GM21447 (cell line): ENCODE measurements at regions not wholly inside any gene's neighbourhood (a gene's known extent, or its start where the extent isn't known, plus 50 kb on each side); places are given as distances from the start of the nearest gene placed in this dataset.
"Not testable (repeated sequence)": the region's sequence is repeated elsewhere in the genome, so short reads cannot be mapped to it uniquely, and the experiment has no call there.

ENCODE experiments used
- ATAC-seq: cut with Tn5 transposase; IDR thresholded peaks from one replicate; pipeline ENCODE4 v1.9.1; 2021; ENCODE audit not compliant: unreplicated experiment

DNA sequence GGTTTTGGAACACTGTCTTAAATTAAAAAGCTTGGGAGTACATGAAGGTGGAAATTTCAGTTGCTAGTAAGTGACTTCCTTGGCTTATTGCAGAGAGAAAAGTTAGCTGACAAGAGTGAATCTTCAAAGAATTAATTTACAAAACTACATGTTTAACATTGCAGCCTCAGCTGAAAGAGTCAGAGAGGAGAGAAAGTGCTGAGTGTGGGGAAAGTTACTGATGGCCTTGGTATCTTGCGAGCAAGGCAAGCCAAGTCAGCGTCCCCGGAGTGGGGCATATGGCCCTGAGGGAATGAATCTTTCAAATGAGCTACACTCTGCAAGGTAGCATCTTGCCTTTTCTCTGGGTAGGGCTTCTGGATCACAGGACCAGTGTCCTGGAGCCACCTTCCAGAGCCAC, 131.3 kb downstream of the LPIN1 start:
- no peak for ATAC-seq

GRCh38 chr2:11885253-11885652, 138.8 kb downstream of the LPIN1 start:
- not testable (repeated sequence) for ATAC-seq

GRCh38 chr2:11886899-11887298, 140.5 kb downstream of the LPIN1 start:
- not testable (repeated sequence) for ATAC-seq

- ATAC-seq = no peak
Measured at GRCh38 chr2:11889101-11889850, 142.8 kb downstream of the LPIN1 start.

GRCh38 chr2:11889854-11890253, 143.4 kb downstream of the LPIN1 start:
- ATAC-seq = no peak

DNA sequence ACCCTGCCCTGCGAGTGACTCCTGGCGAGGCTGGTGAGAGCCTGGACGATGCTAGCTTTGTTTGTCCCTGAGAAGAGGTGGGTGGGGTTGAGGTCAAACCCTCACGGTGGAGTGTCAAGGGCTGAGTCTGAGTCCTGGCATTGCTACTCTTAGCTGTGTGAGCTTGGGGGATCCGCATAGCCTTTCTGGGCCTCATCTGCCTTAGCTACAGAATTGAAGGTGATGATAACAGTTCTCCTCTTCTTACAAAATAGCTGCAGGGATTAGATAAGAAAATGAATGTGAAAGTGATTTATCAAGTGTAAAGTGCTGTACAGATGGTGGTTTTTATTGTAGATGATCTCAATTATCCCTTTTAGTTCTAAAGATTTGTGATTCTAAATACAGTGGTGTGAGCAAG, 144.6 kb downstream of the LPIN1 start:
- ATAC-seq = no peak

DNA sequence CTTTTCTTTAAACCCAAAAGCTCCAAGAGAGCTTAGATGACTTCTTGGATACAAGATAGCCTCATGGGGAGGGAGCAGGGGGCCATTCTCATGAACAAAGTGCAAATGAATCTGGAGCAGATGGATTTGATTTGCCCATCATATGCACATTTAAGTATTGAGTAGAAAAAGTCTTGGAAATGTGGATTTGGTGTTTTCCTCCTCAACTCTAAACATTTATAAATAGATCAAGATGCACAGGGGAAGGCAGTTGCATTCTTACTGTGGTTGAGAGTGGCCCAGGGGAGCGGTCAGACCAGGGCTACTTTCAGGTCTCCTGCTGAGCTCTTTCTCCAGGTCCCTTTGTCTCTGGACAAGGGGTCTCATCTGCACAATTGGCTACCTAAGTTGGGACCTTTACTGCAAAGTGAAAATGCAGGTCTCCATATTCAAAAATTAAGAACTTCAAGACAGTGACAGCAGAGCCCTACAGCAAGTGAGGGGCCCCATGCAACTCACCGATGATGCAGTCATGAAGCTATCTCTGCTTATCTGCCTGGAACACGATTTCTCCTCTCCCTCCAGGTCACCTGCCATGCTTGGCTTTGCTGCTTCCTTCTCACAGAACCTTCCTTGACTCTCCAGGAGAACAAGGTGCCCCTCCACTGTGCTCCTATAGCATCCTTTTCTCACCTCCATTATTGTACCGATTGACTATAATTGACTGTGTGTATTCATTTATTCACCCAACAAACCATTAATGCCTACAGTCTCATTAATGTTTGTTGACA, 145.4 kb downstream of the LPIN1 start:
- ATAC-seq = no peak

DNA sequence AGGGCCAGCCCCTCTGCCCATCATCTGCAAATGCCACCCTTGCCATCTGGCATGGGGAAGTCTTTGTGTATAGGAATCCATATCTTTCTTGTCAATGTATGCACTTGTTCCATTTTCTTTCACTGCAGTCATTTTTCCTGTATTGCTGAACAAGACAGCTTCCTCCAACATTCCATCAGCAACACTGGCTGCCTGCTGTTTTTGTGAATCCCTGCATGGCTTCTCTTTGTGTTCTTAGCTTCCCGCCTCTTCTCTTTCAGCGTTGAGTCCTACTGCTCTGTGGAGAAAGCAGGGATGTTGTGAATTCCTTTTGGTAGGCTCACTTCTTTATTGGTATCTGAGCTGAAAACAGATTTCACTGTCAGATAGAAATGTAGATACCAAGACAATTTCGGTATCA, 150.0 kb downstream of the LPIN1 start:
- ATAC-seq = no peak

DNA sequence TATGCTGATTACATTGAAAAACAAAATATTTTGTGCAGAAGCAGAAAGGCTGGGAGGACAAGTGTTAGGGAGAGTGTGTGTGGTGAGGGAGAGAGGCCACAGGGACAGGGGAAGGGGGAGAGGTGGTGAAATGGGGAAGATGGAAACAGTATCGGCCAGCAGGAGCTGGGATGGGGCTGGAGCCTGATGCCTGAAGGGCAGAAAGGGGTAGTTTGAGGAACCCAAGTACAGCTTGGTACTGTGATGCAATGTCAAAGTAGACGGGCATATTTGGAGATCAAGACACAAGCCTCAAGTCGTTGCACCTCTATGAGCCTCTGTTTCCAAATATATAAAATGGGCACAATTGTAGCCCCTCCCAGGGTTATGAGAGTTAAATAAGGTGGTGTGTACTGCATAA, 152.1 kb downstream of the LPIN1 start:
- no peak for ATAC-seq

DNA sequence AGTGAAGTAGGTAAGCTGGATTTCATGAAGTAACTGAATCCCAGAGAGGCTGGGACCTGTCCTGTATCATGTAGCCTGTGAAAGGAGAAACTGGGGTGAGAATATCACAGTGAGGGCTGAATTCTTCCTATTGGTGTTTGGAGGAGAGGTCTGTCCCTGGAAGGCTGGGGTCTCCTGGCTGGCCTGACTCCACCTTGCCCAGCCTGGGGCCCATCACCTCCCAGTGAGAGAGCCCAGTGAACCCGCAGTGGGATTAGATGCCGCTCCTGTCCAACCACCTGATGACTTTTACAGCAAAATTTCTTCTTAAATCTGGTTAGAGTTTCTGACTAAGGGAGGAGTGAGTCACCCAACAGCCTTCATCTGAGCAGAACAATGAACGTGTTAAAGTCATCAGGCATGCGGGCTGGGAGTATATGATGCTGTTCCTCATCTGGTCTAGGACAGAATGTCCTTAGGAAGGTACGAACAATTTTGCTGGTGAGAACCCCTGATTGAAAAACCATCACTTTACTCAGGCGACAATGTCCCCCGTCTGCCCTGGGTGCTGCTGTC, 152.9 kb downstream of the LPIN1 start:
- ATAC-seq = no peak

DNA sequence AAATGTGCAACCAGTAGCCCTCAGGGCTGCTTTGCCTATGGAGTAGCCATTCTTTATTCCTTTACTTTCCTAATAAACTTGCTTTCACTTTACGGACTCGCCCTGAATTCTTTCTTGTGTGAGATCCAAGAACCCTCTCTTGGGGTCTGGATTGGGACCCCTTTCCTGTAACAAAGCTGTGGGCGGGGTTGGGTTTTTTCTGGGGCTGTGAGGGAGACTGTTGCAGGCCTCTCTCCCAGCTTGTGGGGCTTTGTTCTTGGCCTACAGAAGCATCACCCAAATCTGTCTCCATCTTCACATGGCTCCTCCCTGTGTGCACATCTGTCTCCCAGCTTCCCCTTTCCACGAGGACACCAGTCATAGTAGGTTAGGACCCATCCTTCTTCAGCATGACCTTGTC, 154.5 kb downstream of the LPIN1 start:
- ATAC-seq = not testable (repeated sequence)

DNA sequence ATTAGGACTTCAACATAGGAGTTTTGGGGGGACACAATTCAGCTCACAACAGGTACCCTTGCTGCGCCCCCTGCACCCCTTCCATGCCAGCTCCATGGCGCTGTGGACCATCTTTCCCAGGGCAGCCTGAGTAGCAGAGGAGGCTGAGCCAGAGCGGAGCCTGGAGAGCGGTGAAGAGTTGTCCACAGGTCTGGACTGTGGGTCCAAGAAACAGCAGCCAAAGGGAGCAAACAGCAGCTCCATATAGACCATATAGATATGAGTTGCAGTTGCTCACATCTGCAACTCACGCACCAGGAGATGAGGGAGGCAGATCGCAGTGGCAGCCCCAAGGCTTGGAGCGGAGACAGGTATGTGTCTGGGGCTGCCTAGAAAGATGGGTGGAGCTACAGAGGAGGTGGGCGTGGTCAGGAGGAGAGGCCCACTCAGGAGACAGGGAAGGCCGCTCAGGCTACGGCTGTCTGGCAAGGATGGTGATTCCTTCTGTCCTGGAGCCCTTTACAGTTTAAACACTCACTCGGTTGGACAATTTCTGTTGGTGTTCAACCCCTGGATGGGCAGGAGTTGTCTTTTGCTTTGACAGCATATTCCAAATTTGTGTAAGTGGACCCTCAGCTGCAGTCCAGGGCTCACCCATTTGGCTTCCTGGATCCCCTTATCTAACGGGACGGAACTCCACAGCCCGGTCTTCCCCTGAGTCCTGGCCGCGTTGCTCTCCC, 155.1 kb downstream of the LPIN1 start:
- no peak for ATAC-seq

DNA sequence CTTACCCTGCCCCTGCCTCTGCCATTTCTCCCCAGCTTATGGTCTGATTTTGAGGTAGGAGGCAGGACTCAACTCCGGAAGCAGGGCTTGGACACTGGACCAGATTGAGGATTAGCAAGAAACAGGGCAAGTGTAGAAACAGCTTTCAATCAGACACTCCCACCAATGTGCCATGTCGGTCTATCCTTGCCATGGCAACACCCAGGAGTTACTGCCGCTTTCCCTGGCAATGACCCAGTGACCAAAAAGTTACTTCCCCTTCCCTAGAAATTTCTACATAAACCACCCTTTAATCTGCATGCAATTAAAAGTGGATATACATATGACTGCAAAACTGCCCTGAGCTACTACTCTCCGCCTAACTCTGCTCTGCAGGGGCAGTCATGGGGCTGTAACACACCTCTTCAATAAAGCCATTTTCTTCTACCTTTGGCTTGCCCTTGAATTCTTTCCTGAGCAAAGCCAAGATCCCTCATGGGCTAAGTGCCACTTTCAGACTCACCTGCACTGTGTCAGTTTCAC, 156.7 kb downstream of the LPIN1 start:
- no peak for ATAC-seq

DNA sequence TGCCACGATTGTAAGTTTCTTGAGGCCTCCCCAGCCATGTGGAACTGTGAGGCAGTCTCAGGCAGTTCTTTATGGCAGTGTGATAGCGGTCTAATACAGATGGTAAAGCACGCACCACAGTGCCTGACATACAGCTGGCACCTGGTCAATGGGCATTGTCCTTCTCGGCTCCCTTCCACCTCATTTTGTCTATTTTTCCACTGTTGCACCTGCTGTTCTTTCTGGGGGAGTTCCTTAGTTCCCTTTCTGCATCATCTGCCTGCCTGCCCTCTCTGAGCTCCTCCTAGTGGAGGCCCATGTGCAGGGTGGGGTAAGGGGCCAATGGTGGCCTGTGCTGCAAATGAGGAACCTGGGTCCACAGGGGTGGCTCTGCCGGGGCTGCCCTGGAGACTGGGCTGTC, 157.6 kb downstream of the LPIN1 start:
- ATAC-seq = no peak

DNA sequence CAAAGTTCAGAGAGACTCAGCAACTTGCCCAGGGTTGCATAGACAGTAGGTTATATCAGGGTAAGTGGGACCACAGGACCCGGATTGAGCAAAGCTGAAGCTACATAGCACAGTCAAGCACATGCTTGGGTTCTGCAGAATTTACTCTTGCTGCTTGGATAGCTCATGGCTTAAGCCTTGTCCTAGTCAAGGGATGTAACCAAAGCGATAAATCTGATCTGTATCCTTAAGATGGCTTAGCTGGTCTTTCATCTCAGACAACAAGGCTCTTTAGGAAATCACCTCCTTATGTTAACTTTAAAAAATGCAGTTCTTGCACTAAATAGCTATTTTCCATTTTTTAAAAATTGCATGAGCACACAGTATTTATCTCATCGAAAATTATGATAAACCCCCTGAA, 158.5 kb downstream of the LPIN1 start:
- no peak for ATAC-seq

GRCh38 chr2:11907190-11907589, 160.8 kb downstream of the LPIN1 start:
- no peak for ATAC-seq

DNA sequence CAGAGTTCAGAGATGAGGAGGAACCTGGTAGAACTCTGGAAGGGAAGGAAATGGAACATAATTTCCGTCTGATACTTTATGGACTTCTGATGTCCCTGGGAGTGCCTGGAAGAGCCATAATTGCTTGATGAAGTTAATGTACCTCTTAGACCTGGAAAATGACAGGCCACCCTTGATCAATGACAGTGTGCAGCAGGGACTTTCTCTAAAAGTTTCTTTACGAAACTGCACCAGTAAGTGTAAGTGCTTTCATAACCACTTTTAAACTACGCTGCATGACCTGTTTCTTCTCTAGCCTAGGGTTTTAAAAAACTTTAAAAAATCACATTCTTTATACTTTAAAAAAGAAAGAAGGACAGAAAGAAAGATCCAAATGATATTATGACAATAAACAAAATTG, 164.5 kb downstream of the LPIN1 start:
- ATAC-seq = no peak

DNA sequence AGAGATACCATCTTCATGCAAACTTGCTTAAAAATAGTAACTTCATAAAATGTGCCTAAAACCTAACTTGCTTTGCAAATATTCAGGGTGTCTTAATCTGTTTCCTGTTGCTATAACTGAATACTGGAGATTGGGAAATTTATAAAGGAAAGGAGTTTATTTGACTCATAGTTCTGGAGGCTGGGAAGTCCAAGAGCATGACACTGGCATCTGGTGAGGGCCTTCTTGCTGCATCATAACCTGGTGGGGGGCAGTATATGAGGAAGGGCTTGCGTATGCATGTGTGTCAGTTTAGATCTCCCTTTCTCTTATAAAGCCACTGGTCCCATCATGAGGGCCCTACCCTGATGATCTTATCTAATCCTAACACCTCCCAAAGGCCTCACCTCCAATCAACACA, 166.5 kb downstream of the LPIN1 start:
- ATAC-seq = no peak

- no peak for ATAC-seq
Measured at GRCh38 chr2:11914455-11914854, 168.0 kb downstream of the LPIN1 start.

DNA sequence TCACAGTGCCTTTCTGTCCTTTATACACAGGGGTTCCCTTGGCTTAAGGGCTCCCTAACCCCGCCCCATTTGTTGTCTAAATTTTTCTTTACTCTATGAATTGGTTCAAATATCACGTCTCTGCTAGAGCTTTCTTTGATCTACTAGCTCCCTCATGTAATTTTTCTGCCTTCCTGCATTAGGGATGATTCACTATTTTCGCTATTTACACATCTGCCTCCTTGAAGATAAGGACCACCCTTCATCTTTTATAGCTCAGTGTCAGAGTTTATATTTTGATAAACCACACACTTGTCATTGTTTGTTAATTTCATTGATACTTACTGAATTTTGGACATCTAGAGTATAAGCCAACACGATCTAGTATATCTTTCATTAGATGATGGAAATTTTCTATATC, 169.2 kb downstream of the LPIN1 start:
- no peak for ATAC-seq

GRCh38 chr2:11919953-11920352, 173.5 kb downstream of the LPIN1 start:
- ATAC-seq = no peak
